SK-N-SH (cell line): ENCODE measurements at regions not wholly inside any gene's neighbourhood (a gene's known extent, or its start where the extent isn't known, plus 50 kb on each side); places are given as distances from the start of the nearest gene placed in this dataset.

Experiments used
- CTCF ChIP-seq: fragments of 200-600 bp; sonication (generic); IDR thresholded peaks from 2 replicates; pipeline ENCODE4 v1.6.1; 2017; ENCODE audit warnings: antibody characterized with exemption, mild to moderate bottlenecking, moderate library complexity
- MEF2A ChIP-seq: IDR thresholded peaks from 2 replicates; pipeline ENCODE4 v1.4.0; 2012; ENCODE audit warnings: low read depth, borderline replicate concordance

- no peak for TF ChIP-seq CTCF
- TF ChIP-seq MEF2A, result no peak
These were observed 832.5 kb downstream of the TAF11L14 start for GRCh38 chr5:18466731-18467130.
